ENCODE measurements at regions not wholly inside any gene's neighbourhood (a gene's known extent, or its start where the extent isn't known, plus 50 kb on each side); places are given as distances from the start of the nearest gene placed in this dataset.

DNA sequence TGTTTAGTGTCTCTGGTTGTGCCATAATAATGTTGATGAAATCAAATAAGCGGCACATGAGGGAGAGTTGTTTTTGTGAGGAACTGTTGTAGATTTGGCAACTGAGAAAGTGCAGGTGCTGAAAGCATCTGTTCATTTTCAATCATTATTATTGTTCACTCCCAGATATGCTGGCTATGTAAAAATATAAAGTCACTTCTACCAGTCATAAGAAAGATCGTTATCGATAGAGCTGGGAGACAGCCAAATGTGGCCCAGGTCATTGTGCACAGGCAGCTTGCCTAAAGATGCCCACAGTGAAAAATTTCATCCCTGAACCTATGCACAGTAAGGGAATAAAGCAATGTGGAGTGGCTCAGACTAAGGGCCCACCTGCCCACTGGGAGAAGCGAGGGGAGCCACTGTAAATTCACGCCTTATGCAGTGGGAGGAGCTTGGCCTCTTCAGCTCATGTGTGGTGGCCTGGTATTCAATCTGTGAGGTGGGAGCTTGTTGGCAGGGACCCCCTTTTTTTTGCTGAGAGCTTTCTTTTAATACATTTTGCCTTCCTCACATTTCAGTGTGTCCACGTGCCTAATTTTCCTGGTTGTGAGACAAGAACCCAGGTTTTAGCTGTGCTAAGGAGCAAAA, 1490.8 kb upstream of the TMEM132C start (continued):
- TF ChIP-seq ATF3 (IDR thresholded peaks at IDR 0.05; ENCODE audit: insufficient read depth, low read depth, low read length) (no peak), NRF1 (IDR thresholded peaks at IDR 0.05; ENCODE audit: low read depth, low read length) (no peak), CEBPB (IDR thresholded peaks at IDR 0.05; ENCODE audit: low read depth, low read length) (no peak), KDM4A (IDR thresholded peaks at IDR 0.05; ENCODE audit: low read depth, low read length, severe bottlenecking) (no peak), EZH2 (IDR thresholded peaks at IDR 0.05; ENCODE audit: low read depth, low read length, severe bottlenecking) (no peak)
